Endothelial cell of umbilical vein (primary cell): ENCODE measurements at regions not wholly inside any gene's neighbourhood (a gene's known extent, or its start where the extent isn't known, plus 50 kb on each side); places are given as distances from the start of the nearest gene placed in this dataset.

ENCODE experiments used
- MYC ChIP-seq: IDR thresholded peaks from one replicate; pipeline ENCODE4 v1.6.1; 2011; ENCODE audit warnings: mild to moderate bottlenecking, low read depth, low read length
- TF ChIP-seq, protein P1 (sequence below), 2 donors: IDR thresholded peaks; 1 replicate in 1 of 2; 2 replicates in 1 of 2; pipeline ENCODE4 v1.5.1; 2011; ENCODE audit warnings: low read length in 2 of 2, mild to moderate bottlenecking in 2 of 2, moderate library complexity in 2 of 2, control low read depth in 1 of 2, inconsistent platforms in 1 of 2, low read depth in 1 of 2; ENCODE audit not compliant: insufficient read depth in 1 of 2; ENCODE audit errors: extremely low read depth in 1 of 2

DNA sequence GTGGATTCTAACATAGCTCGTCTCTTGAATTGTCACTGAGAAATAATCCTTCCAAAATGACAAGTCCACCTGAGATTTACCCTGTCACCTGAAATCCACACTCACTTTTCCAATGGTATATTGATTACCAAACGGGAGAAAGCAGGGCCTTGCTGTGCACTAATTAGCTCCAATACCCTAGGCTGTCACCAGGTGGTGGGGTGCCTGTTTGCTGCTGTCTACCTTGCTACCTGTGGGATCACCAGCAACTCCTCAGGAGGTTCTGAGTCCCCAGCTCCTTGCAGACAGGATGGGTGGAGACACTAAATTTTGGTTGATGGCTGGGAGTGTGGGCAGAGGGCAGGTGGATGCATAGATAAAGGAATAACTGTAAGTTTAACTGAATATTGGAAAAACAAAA, 237.2 kb upstream of the ZNF32 start:
- TF ChIP-seq, protein P1, sequence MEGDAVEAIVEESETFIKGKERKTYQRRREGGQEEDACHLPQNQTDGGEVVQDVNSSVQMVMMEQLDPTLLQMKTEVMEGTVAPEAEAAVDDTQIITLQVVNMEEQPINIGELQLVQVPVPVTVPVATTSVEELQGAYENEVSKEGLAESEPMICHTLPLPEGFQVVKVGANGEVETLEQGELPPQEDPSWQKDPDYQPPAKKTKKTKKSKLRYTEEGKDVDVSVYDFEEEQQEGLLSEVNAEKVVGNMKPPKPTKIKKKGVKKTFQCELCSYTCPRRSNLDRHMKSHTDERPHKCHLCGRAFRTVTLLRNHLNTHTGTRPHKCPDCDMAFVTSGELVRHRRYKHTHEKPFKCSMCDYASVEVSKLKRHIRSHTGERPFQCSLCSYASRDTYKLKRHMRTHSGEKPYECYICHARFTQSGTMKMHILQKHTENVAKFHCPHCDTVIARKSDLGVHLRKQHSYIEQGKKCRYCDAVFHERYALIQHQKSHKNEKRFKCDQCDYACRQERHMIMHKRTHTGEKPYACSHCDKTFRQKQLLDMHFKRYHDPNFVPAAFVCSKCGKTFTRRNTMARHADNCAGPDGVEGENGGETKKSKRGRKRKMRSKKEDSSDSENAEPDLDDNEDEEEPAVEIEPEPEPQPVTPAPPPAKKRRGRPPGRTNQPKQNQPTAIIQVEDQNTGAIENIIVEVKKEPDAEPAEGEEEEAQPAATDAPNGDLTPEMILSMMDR (IDR thresholded peaks at IDR 0.05; ENCODE audit: extremely low read depth in 1 of 2, insufficient read depth in 1 of 2, low read depth in 1 of 2, low read length in 2 of 2): no peak
- TF ChIP-seq MYC: no peak
